Testis (tissue), 2 donors: ENCODE measurements at regions not wholly inside any gene's neighbourhood (a gene's known extent, or its start where the extent isn't known, plus 50 kb on each side); places are given as distances from the start of the nearest gene placed in this dataset.

ENCODE experiments used
- DNase-seq: peaks from one replicate; pipeline ENCODE4 v3.0.0-alpha.2; 2019
- H3K27ac ChIP-seq, 2 donors: fragments of 200-600 bp; sonication (generic); one replicate each; pipeline ENCODE4 v1.5.1; 2019
- H3K27me3 ChIP-seq: fragments of 200-600 bp; sonication (generic); one replicate; pipeline ENCODE4 v1.5.1; 2019
- H3K36me3 ChIP-seq: fragments of 200-600 bp; sonication (generic); one replicate; pipeline ENCODE4 v1.5.1; 2017; ENCODE audit warnings: low read depth; ENCODE audit errors: missing control alignments
- H3K4me1 ChIP-seq: fragments of 200-600 bp; sonication (generic); one replicate; pipeline ENCODE4 v1.5.1; 2019
- H3K4me3 ChIP-seq, 2 donors: fragments of 200-600 bp; sonication (generic); one replicate each; pipeline ENCODE4 v1.5.1; 2017 to 2019
- H3K9me3 ChIP-seq: fragments of 200-600 bp; sonication (generic); one replicate; pipeline ENCODE4 v1.5.1; 2017
- POLR2A ChIP-seq: fragments of 450-650 bp; IDR thresholded peaks from one replicate; pipeline ENCODE4 v1.6.1; 2017; ENCODE audit warnings: antibody characterized with exemption, mild to moderate bottlenecking, moderate library complexity
- WGBS, 2 donors: methylation state at CpG; one replicate each; pipeline ENCODE4 v1.1.5; 2018; 5-methylcytosine and 5-hydroxymethylcytosine counted together
- intact Hi-C: fragments of 100-400 bp; cut with DNase I; formaldehyde crosslinking; loops from one replicate; pipeline ENCODE4 v1.15.1; 2023; ENCODE audit warnings: low total_unique reads
- TF ChIP-seq, protein P1 (sequence below), 3 experiments: fragments of 450-650 bp in 2 of 3; fragments of 200-600 bp in 1 of 3; sonication (generic) in 1 of 3; IDR thresholded peaks; one replicate each; pipeline ENCODE4 v1.5.1; 2016 to 2019; ENCODE audit warnings: antibody characterized with exemption in 3 of 3, mild to moderate bottlenecking in 2 of 3, moderate library complexity in 1 of 3

DNA sequence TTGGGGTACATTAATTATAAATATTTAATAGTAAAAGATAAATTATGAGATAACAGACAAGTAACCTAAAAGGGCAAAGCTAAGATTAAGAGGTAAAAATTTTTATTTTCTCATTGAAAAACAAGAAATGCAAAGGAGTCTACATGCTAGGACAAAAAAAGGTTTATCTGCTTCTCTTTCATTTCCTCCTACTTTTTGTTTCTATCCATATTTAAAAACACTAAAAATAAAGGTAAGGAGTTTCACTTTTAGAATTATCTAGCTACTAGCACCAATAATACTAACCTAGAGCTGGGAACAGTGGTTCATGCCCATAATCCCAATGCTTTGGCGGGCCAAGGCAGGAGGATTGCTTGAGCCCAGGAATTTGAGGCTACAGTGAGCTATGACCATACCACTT lies 1551.7 kb upstream of the SLC39A10 start:
- DNase-seq = no peak
- Histone ChIP-seq H3K36me3 (no peaks in the 10 kb centered on the region), H3K9me3 (no peaks in the 10 kb centered on the region), H3K27me3 (no peaks in the 10 kb centered on the region), H3K27ac (no peak overlapping the region), H3K4me1 (no peaks in the 10 kb centered on the region), H3K4me3 (no peak overlapping the region)
- 92 to 100% methylated on average over 1 of the region's 1 CpG for WGBS, 2 donors
- TF ChIP-seq, protein P1, sequence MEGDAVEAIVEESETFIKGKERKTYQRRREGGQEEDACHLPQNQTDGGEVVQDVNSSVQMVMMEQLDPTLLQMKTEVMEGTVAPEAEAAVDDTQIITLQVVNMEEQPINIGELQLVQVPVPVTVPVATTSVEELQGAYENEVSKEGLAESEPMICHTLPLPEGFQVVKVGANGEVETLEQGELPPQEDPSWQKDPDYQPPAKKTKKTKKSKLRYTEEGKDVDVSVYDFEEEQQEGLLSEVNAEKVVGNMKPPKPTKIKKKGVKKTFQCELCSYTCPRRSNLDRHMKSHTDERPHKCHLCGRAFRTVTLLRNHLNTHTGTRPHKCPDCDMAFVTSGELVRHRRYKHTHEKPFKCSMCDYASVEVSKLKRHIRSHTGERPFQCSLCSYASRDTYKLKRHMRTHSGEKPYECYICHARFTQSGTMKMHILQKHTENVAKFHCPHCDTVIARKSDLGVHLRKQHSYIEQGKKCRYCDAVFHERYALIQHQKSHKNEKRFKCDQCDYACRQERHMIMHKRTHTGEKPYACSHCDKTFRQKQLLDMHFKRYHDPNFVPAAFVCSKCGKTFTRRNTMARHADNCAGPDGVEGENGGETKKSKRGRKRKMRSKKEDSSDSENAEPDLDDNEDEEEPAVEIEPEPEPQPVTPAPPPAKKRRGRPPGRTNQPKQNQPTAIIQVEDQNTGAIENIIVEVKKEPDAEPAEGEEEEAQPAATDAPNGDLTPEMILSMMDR (IDR thresholded peaks at IDR 0.05) = no peak
- no peak for TF ChIP-seq POLR2A
- intact Hi-C loops = no loop called here

DNA sequence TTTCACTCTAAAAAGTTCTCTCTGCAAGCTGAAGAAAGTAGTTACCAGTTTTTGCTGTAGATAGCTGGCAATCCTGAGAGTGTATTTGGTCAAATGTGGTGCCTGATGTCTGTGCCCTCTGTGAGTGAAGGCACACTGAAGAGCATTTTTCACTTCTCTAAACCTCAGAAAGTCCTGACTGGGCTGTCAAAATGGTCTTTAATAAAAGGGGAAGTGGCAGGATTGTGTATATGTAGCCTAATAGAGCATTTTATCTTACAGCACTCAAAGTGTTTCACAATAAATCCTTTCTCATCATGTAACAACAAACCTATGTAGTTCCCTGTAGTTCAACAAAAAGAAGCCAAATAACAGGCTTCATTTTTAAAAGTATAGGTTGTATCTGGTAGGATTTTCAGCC lies 1552.3 kb upstream of the SLC39A10 start:
- Histone ChIP-seq H3K4me3 (no peak overlapping the region), H3K4me1 (no peaks in the 10 kb centered on the region), H3K27ac (no peak overlapping the region), H3K36me3 (no peaks in the 10 kb centered on the region), H3K27me3 (no peaks in the 10 kb centered on the region), H3K9me3 (no peaks in the 10 kb centered on the region)
- intact Hi-C loops = no loop called here
- TF ChIP-seq POLR2A = no peak
- TF ChIP-seq, protein P1 (IDR thresholded peaks at IDR 0.05) = no peak
- DNase-seq = no peak

DNA sequence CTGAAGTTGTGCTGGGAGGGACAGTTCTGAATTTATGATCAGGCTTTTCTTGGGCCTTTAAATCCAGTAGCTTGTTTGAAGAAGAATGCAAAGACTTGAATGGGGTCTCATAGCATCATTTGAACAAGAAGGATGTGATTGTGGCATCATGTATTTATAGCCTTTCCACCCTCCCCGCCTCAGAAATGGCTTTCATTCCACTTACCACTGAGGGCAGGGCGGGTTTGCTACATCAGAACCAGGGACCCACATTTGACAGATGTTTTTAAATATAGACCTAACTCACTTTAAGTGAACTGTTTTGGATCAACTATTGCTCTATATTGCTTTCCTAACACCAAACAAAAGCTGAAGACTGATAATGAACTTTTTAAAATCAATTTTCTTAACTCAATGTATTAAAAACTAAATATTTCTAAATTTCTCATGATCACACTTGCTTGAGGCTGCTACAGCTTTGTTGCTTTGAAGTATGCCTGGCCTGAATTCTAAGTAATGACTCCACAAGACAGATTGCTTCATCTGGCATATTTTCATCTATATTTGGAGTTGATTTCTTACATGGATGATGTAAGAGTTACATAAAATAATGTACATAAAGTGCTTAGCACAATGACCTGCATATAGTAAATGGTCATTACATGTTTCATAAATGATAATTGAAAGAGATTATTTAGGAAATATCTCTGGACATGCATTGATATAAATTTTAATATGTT lies 1552.9 kb upstream of the SLC39A10 start:
- 86 to 87% methylated on average over 2 of the region's 2 CpGs for WGBS, 2 donors
- Histone ChIP-seq H3K4me3 (no peak overlapping the region), H3K9me3 (no peaks in the 10 kb centered on the region), H3K27ac (no peak overlapping the region), H3K4me1 (no peaks in the 10 kb centered on the region), H3K27me3 (no peaks in the 10 kb centered on the region), H3K36me3 (no peaks in the 10 kb centered on the region)
- no peak for DNase-seq
- intact Hi-C loops = no loop called here
- TF ChIP-seq, protein P1 (IDR thresholded peaks at IDR 0.05) = no peak
- no peak for TF ChIP-seq POLR2A

DNA sequence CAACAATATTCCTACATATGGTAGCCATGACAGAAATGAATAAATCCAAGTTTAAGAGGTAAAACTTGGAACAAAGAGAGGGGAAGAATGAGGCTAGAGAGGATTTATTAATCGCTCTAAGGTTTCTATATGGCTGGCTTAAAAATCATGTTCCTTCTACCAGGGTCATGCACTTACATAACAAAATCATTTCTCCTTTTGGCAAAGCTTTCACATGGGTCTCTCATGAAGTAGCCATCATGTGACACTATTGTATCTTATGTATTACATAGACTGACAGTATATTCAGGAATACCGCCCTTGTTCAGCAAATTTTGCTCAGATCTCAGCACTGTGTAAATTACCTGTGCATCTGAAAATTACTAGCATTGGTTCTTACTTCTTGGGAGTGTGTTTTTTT lies 1554.5 kb upstream of the SLC39A10 start:
- intact Hi-C loops = no loop called here
- Histone ChIP-seq H3K4me3 (no peak overlapping the region), H3K9me3 (no peaks in the 10 kb centered on the region), H3K27me3 (no peaks in the 10 kb centered on the region), H3K4me1 (no peaks in the 10 kb centered on the region), H3K36me3 (no peaks in the 10 kb centered on the region), H3K27ac (no peak overlapping the region)
- TF ChIP-seq, protein P1 (IDR thresholded peaks at IDR 0.05) = no peak
- no peak for TF ChIP-seq POLR2A
- DNase-seq = no peak
- WGBS, 2 donors = 87 to 91% methylated on average over 2 of the region's 2 CpGs

DNA sequence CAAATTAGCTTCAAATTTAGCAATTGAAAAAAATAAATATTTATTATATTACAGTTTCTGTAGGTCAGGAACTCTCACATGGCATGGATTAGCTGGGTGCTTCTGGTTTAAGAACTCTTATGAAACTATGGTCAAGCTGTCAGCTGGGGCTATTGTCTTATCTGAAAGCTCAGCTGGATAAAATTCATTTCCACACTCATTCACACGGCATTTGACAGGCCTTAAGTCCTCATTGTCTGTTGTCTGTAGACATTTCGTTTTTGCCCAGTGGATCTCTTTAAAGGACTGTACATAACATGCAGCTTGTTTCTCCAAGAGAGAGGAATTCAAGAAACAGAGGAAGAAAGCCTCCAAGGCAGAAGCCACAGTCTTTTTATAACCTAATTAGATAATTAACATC lies 1556.8 kb upstream of the SLC39A10 start:
- H3K36me3 ChIP-seq = no peaks in the 10 kb centered on the region
- no peak overlapping the region for H3K4me3 ChIP-seq
- no peaks in the 10 kb centered on the region for H3K9me3 ChIP-seq
- no peaks in the 10 kb centered on the region for H3K4me1 ChIP-seq
- TF ChIP-seq, protein P1 (IDR thresholded peaks at IDR 0.05) = no peak
- no peak for TF ChIP-seq POLR2A
- intact Hi-C loops = no loop called here
- DNase-seq = no peak
- 65 to 73% methylated on average over 2 of the region's 2 CpGs for WGBS, 2 donors
- no peak overlapping the region for H3K27ac ChIP-seq
- H3K27me3 ChIP-seq = no peaks in the 10 kb centered on the region
